ENCODE measurements at regions not wholly inside any gene's neighbourhood (a gene's known extent, or its start where the extent isn't known, plus 50 kb on each side); places are given as distances from the start of the nearest gene placed in this dataset.

DNA sequence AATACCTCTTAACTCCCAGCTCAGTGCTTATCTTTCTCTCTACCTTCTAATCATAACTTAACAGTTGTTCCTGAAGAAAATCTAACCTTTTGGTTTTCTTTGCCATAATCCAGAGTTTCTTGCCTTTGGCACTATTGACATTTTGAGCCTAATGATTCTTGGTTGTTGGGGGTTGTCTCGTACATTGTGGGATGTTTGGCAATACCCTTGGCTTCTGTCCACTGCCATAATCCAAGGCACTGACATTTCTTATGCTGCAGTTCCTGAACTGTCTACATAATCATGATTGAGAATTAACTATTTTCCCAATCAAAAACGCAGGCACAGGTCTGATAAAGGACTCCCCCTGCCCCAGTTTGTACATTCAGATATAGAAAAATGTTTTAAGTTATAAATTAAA lies 203.2 kb upstream of the MEX3C start:
- DNase-seq: no peak

GRCh38 chr18:51401912-51402311 lies 204.4 kb upstream of the MEX3C start:
- no peak for DNase-seq

GRCh38 chr18:51404620-51405019 lies 207.1 kb upstream of the MEX3C start:
- DNase-seq: no peak

- no peak for DNase-seq
Observed at GRCh38 chr18:51405683-51406477, 208.4 kb upstream of the MEX3C start.

- no peak for DNase-seq
Observed at GRCh38 chr18:51417643-51418483, 220.4 kb upstream of the MEX3C start.

- no peak for DNase-seq
Observed at GRCh38 chr18:51425475-51425874, 228.0 kb upstream of the MEX3C start.

- no peak for DNase-seq
Observed at GRCh38 chr18:51425889-51426288, 228.4 kb upstream of the MEX3C start.

DNA sequence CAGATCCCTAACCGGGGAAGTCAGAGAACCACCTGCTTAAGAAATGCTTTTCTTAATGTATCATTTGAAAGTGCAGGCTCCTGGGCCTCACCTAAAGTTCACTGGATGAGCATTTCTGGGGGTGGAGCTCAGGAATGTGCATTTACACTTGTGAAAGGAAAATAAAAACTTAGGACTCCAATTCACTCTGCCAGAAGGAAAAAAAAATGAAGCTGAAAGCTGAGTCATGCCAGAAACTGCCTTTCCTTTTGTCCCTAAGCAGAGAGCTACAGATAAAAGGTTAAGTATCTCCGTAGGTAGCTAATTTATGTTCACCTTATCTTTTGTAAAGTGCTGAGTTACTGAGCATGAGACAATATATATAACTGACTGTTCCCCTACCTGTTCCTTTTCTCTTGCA lies 229.5 kb upstream of the MEX3C start:
- no peak for DNase-seq

GRCh38 chr18:51429644-51430043 lies 232.2 kb upstream of the MEX3C start:
- DNase-seq: no peak

GRCh38 chr18:51430538-51430937 lies 233.1 kb upstream of the MEX3C start:
- no peak for DNase-seq

DNA sequence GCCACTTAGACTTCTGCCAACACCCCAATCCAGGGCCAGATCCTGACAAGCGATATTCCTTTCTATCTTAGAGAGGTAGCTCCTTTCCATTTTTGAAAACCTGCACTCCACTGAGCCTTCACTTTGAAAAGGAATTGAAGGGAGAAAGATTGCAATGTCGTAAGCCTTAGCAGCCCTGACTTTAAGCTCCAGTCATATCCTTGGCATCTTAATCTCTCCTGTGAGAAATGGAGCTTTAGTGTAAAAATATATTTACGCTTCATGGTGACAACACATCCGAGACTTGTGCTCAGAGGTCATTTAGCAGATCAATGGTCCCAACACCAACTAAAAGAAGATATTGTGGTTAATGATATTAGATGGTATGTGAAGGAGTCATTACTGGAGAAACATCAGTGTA lies 235.8 kb upstream of the MEX3C start:
- DNase-seq: no peak

- no peak for DNase-seq
Observed at GRCh38 chr18:51433881-51434280, 236.4 kb upstream of the MEX3C start.

DNA sequence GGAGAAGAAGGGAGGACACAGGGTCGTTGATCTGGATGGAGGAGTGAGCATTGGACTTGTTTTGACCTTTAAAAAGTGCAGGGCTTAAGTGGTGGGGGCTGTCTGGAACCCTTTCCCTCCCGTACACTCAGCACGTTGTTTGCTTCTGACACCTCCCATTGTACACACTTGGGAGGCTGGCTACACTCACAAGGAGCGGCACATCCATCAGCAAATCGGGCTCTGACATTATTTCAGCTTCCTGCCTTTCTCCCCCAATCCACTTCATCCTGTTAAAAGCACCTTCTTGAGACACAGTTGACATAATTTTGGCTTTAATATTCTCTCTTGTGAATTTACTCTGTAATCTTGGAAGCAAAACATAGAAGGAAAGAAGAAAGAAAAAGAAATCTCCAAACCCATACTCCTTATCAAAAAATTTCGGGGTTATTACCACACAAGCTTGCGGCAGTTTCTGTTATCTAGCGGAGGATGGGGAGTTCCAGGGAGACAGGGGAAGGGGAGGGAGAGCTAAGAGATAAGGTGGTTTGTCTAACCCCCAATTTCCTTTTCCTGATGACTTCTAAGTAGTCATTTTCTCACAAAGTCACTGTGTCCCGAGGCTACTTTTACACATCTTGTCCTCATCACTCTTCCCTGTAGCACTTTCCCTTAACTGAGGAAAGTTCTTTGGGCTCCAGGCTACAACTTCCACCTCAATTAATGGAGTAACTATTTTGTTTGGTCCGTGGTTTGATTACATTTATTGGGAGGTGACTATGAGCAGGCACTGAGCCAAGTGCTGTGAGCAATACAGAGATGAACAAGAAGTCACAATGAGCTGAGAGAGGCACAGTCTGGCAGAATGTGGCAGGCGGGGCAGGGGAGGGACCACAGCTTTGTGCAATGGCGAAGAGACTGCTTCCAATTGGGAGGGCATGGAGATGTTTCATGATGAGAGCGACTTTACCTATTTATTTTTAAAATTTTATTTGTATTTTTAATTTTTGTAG lies 240.1 kb upstream of the MEX3C start:
- DNase-seq: no peak

DNA sequence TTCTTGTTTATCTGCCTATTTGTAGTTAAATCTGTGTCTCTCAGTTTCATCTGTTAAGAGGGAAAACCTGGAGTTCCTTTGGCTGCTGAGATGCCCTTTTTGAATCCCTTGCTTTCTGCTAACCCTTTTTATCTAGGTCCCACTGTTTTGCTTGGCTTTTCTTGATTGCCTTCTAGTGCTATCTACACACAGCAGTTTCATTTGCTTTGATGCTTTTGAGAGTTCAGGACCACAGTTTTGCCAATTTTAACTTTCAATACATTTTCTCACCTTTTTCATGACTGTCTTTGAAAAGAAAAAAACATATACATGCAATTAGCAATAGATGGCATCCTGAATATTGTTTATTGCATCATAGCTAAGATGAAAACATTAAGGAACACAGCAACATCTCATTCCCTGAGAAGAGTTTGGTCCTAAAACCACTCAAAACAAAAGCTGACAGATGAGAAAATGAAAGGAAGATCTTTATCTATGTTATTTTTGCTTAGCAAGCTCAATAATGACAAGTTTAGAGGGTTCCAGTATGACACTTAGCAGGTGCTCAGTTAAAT lies 241.4 kb upstream of the MEX3C start:
- DNase-seq: no peak

DNA sequence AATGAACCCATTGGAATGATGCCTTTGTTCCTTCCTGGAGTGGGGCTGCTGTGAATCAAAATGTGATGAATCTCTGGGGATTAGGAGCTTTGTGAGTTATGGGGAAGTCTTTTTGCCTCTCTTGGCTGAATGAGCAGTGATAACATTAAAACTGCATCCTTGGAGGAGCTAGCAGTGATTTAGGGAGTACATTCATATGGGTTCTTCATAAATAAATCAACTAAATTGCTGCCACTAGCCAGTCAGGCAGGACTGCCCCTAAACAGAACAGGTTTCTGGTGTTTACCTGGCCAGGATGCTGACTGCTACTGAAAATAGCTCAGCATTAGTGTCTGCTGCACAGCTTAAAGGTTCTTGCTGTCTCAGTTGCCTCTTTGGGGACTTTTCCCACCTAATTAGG lies 244.5 kb upstream of the MEX3C start:
- DNase-seq: no peak

- no peak for DNase-seq
Observed at GRCh38 chr18:51446571-51447210, 249.2 kb upstream of the MEX3C start.

DNA sequence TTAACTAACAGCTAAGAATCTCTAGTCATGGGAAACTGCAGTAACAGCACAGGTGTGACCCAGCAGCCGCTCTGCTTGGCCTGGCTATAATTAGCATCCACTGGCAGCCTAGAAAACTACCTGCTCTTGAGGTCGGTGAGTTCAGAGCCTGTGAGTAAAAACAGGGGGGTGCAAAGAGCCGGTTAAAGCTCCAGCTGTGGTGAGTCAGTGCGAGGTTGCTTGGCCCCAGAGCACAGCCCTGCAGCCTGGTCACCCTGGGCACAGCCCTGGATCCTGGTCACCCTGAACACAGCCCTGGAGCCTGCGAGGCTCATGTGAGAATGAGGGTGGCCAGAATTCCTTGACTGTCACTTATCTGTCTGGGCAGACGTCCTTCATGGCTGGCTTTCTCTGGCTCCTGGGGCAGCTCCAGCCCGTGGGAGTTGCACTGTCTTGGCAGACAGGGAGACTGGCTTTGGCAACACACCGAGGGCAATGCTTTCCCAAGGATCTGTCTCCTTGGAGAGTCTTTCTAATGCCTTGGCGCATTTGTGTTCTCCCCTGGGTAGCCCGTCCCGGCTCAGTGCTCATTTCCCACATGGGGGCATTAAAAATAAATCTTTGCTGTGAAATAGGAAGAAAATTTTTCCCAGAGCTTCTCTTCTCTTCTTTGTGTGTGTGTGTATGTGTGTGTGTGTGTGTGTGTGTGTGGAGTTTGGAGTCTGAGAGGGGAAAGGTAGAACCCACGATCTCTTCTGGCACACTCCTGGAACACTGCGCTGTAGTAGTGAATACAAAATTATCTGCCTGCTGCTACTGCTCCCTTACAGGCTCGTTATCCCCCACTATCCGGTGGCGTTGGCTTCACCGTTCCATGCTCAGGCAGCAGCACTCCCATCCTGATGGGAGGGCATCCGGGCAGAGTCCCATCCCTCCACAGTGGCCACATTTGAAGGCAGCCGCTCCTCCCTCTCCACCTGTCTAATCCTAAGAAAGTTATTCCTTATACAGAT lies 250.2 kb upstream of the MEX3C start:
- DNase-seq: no peak

GRCh38 chr18:51448949-51449348 lies 251.5 kb upstream of the MEX3C start:
- no peak for DNase-seq

DNA sequence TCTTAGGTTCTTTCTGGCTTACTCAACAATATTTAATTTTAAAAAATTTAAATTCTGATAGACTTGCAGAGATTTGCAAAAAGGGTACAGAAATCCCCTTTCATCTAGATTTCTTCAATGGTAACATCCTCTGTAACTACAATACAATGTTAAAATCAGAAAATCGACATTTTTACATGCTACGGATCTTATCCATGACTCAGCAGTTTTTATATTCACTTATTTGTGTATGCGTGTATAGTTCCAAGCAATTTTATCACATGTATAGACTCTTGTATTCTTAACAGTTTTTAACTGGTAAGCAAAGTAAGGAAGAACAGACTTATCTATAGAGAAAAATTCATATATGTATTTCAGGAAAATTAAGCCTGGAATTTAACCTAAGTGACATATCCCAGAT lies 256.1 kb upstream of the MEX3C start:
- no peak for DNase-seq

- DNase-seq: no peak
Observed at GRCh38 chr18:51458861-51459260, 261.4 kb upstream of the MEX3C start.

DNA sequence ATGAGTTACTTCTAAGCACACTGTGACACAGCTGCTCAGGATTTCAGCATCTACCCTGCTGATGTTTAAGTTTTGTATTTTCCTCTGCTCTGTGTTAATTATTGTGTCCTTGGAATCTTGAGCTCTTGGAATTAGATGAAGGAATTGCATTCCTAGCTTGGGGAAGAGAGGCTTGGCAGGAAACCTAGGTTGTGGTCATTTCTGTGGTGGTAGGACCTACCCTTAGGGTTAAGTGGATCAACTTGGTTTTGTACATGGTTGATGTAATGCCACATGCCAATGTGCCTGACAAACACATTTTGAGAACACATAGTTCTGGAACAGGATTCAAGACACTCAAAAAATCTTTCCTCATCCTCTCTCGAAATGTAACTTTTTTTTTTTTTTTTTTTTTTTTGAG lies 264.5 kb upstream of the MEX3C start:
- no peak for DNase-seq

Measured in AML-193 (cell line).